Pancreas (tissue), 10 donors: ENCODE measurements at regions not wholly inside any gene's neighbourhood (a gene's known extent, or its start where the extent isn't known, plus 50 kb on each side); places are given as distances from the start of the nearest gene placed in this dataset.
A peak's percentile ranks its signal among the peaks of the same experiment; 100 is the strongest.

Experiments used
- ATAC-seq, 4 donors: fragments of 200-7000 bp; cut with Tn5 transposase; one replicate each; pipeline versions ENCODE4 v1.8.0 to v1.9.1; 2020; ENCODE audit warnings: mild to moderate bottlenecking in 4 of 4, moderate library complexity in 4 of 4
- DNase-seq, 6 donors: peaks; one replicate each; pipeline ENCODE4 v3.0.0-alpha.2; 2020
- FAIRE-seq: peaks from 2 replicates; lab custom pipeline; 2012; peaks lifted over from hg19 to GRCh38; lab: Jason Lieb, UNC
- H3K27ac ChIP-seq, 4 donors: fragments of 200-600 bp; sonication (generic); 1 replicate in 3 of 4; 2 replicates in 1 of 4; pipeline versions ENCODE4 v1.5.0 to v1.8.0; 2020
- H3K27me3 ChIP-seq, 4 donors: fragments of 200-600 bp; one replicate each; pipeline ENCODE4 v1.8.0; 2021
- H3K36me3 ChIP-seq, 3 donors: fragments of 200-600 bp; sonication (generic) in 1 of 3; one replicate each; pipeline versions ENCODE4 v1.5.0 to v1.8.0; 2020 to 2021
- H3K4me1 ChIP-seq, 3 donors: fragments of 200-600 bp; one replicate each; pipeline ENCODE4 v1.8.0; 2021
- H3K4me3 ChIP-seq, 4 donors: fragments of 200-600 bp; sonication (generic) in 2 of 4; one replicate each; pipeline versions ENCODE4 v1.5.0 to v1.8.0; 2020 to 2021
- H3K9me3 ChIP-seq, 4 donors: fragments of 200-600 bp; one replicate each; pipeline ENCODE4 v1.8.0; 2021
- CTCF ChIP-seq, 4 donors: fragments of 200-600 bp; sonication (generic) in 3 of 4; IDR thresholded peaks; one replicate each; pipeline versions ENCODE4 v1.5.0 to v1.8.0; 2021; ENCODE audit warnings: antibody characterized with exemption in 4 of 4
- WGBS, 2 donors: extraction: QIAGEN DNeasy Blood & Tissue Kit; methylation state at CpG; one replicate each; pipeline ENCODE4 v1.1.7; 2013; 5-methylcytosine and 5-hydroxymethylcytosine counted together
- intact Hi-C, 3 donors: fragments of 100-400 bp; cut with DNase I; formaldehyde crosslinking; loops; one replicate each; pipeline versions ENCODE4 v1.11.1 to v1.14.2; 2022
- donor health status: healthy with polysubstance abuse.
- donor health status: DM: no; HTN: no; CAD: no; lungs with moderate emphysema.
- donor health status: DM: no; HTN: no; CAD: no.
- donor health status: control.
- donor health status: control.
- donor health status: Bipolar disorder and iron deficiency.
- donor health status: DM: yes; HTN: yes; CAD: no.
- donor health status: DM: no; HTN: no; CAD: no.
- donor health status: DM: no; HTN: no; CAD: no.
- donor health status: DM: yes; HTN: yes; CAD: no.

GRCh38 chr1:173408886-173409285 lies 68.2 kb upstream of the PRDX6 start:
- no peak for TF ChIP-seq CTCF (IDR thresholded peaks at IDR 0.05)
- FAIRE-seq: no peak
- Histone ChIP-seq H3K4me1 (no peaks in the 10 kb centered on the region), H3K27me3 (no peaks in the 10 kb centered on the region), H3K4me3 (no peak overlapping the region), H3K9me3 (no peaks in the 10 kb centered on the region), H3K27ac (no peak overlapping the region), H3K36me3 (no peaks in the 10 kb centered on the region)
- DNase-seq: no peak
- WGBS, 2 donors: 83 to 86% methylated on average over 1 of the region's 1 CpG
- no peak for ATAC-seq
- intact Hi-C loops: no loop called here

GRCh38 chr1:173409613-173410012 lies 67.5 kb upstream of the PRDX6 start:
- H3K9me3 ChIP-seq: no peaks in the 10 kb centered on the region
- no peaks in the 10 kb centered on the region for H3K36me3 ChIP-seq
- H3K27ac ChIP-seq: no peak overlapping the region
- ATAC-seq (peak in 2 of 4 donors; percentile 64 to 81), FAIRE-seq (no peak), DNase-seq (no peak)
- no peak overlapping the region for H3K4me3 ChIP-seq
- H3K27me3 ChIP-seq: no peaks in the 10 kb centered on the region
- intact Hi-C loops: no loop called here
- no peak for TF ChIP-seq CTCF (IDR thresholded peaks at IDR 0.05)
- no peaks in the 10 kb centered on the region for H3K4me1 ChIP-seq
- WGBS, 2 donors: 45 to 64% methylated on average over 3 of the region's 3 CpGs

DNA sequence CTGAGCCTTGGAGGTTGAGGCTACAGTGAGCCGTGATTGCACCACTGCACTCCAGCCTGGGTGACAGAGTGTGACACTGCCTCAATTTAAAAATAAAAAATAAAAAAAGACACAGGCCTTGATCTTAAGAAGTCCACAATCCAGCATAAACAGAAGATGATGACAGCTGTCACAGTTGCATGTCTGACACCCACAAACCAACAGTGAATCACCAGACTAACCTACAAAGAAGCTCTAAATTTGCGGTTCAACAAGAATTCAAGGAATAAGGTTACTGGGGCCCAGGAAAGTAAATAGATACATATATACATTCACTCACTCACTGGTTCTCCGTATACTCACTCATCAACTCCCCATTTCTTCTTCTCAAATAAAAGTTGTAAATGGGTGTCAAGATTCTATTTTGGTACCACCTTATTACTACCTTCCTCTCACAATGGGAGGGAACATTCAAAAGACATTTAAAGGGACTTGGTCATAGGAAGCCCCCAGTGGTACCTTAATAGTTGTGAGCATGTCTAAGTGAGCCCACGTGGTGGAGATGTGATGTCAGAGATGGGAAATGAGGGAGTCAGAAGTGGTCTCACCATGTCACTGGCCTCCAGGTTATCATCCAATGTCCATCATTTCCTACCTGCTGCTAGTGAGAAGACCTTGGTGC lies 66.9 kb upstream of the PRDX6 start:
- Histone ChIP-seq H3K9me3 (no peaks in the 10 kb centered on the region), H3K4me1 (no peaks in the 10 kb centered on the region), H3K4me3 (no peak overlapping the region), H3K27me3 (no peaks in the 10 kb centered on the region), H3K36me3 (no peaks in the 10 kb centered on the region), H3K27ac (no peak overlapping the region)
- WGBS, 2 donors: 86 to 87% methylated on average over 4 of the region's 4 CpGs
- no peak for DNase-seq
- no peak for ATAC-seq
- no peak for TF ChIP-seq CTCF (IDR thresholded peaks at IDR 0.05)
- no peak for FAIRE-seq
- intact Hi-C loops: no loop called here

- WGBS, 2 donors: 89 to 95% methylated on average over 5 of the region's 5 CpGs
- DNase-seq (no peak), FAIRE-seq (no peak), ATAC-seq (peak in 2 of 4 donors; percentile 37 to 63)
- H3K36me3 ChIP-seq: no peaks in the 10 kb centered on the region
- no peak overlapping the region for H3K4me3 ChIP-seq
- no peaks in the 10 kb centered on the region for H3K27me3 ChIP-seq
- no peak for TF ChIP-seq CTCF (IDR thresholded peaks at IDR 0.05)
- no peaks in the 10 kb centered on the region for H3K9me3 ChIP-seq
- no peak overlapping the region for H3K27ac ChIP-seq
- H3K4me1 ChIP-seq: no peaks in the 10 kb centered on the region
- intact Hi-C loops: no loop called here
Measured at GRCh38 chr1:173410794-173411236, 66.3 kb upstream of the PRDX6 start.
